COLO829 (cell line): ENCODE measurements at regions not wholly inside any gene's neighbourhood (a gene's known extent, or its start where the extent isn't known, plus 50 kb on each side); places are given as distances from the start of the nearest gene placed in this dataset.

ENCODE experiments used
- DNase-seq: peaks from one replicate; pipeline ENCODE4 v3.0.0; 2012; ENCODE audit warnings: low spot score

- no peak for DNase-seq
These were observed 315.7 kb upstream of the C11orf87 start for GRCh38 chr11:109106151-109106906.

DNA sequence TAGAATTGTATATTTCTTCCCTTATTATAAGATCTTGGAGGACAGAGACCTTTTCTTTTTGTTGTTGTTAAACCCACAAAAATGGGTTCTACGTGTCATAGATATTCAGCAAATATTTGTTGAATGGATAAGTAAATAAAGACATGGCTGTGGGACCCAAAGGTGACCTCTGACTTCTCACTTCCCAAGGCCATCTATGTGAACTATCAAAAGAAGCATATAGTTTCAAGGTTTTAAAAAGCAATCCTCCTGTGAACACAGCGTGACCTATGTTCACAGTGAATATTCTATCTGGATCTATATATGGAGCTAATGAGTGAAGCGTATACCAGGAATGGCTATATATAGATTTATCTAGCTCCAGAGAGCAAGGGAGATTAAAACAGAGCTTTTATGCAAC lies 312.8 kb upstream of the C11orf87 start:
- no peak for DNase-seq

GRCh38 chr11:109109571-109110315 lies 312.2 kb upstream of the C11orf87 start:
- DNase-seq = no peak

GRCh38 chr11:109112261-109112660 lies 309.7 kb upstream of the C11orf87 start:
- no peak for DNase-seq

DNA sequence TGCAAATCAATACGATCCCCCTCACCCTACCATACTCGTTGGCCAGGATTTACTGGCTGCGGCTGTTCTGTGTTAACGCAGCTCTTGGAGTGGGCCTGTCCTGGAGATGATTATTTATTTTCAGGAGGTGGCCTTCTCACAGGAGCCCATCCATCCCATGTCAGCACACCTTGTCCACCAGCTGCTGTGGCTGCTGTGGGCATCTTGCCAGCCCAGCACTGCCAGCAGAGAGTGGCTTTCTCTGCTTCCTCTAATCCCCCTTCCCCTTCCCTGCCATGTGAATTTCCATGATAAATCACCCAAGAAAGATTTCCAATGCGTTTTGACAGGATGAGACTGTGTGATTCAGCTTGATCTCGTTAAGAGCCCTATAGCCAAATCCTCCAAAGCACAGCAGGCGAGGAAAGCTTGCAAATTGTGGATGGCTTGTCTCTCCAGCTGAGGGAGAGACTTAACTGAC lies 309.1 kb upstream of the C11orf87 start:
- no peak for DNase-seq

- DNase-seq = no peak
These were observed 301.6 kb upstream of the C11orf87 start for GRCh38 chr11:109120341-109120740.

GRCh38 chr11:109121173-109121932 lies 300.6 kb upstream of the C11orf87 start:
- no peak for DNase-seq

GRCh38 chr11:109123816-109124787 lies 297.9 kb upstream of the C11orf87 start:
- no peak for DNase-seq

DNA sequence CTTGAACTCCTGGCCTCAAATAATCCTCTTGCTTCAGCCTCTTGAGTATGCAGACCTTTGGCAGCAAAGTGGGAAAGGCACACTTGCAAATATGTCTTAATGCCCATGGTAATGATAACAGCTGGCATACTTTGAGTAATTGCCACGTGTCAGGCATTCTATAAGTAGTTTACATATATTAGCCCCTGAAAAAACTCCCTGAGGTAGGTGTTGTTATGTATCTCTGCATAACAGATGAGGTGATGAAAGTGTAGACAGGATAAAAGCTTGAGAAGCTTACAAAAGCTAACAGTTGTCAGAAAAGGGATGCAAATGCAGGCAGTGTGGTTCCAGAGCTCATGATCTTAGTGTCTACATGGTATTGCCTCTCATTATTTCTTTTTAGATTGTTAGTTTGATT lies 291.1 kb upstream of the C11orf87 start:
- no peak for DNase-seq

- no peak for DNase-seq
These were observed 289.5 kb upstream of the C11orf87 start for GRCh38 chr11:109132539-109132938.

DNA sequence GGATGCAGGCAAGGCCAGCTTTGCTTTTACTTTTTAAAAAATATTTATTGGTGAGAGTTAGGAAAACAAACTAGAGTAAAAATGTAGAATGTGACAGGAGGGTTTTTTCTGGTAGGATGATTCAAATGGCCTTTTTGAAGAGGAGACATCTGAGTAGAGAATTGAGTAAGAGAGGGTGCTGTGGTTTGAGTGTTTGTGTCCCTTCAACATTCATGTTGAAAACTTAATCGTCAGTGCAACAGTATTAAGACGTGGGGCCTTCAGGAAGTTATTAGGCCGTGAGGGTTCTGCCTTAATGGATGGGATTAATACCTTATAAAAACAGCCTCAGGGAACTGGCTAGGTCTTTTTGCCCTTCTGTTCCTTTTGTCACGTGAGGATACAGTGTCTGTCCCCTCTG lies 288.8 kb upstream of the C11orf87 start:
- DNase-seq = no peak

- DNase-seq = no peak
These were observed 286.4 kb upstream of the C11orf87 start for GRCh38 chr11:109135627-109136026.

- DNase-seq = no peak
These were observed 283.8 kb upstream of the C11orf87 start for GRCh38 chr11:109138196-109138595.

GRCh38 chr11:109140426-109140825 lies 281.6 kb upstream of the C11orf87 start:
- no peak for DNase-seq

DNA sequence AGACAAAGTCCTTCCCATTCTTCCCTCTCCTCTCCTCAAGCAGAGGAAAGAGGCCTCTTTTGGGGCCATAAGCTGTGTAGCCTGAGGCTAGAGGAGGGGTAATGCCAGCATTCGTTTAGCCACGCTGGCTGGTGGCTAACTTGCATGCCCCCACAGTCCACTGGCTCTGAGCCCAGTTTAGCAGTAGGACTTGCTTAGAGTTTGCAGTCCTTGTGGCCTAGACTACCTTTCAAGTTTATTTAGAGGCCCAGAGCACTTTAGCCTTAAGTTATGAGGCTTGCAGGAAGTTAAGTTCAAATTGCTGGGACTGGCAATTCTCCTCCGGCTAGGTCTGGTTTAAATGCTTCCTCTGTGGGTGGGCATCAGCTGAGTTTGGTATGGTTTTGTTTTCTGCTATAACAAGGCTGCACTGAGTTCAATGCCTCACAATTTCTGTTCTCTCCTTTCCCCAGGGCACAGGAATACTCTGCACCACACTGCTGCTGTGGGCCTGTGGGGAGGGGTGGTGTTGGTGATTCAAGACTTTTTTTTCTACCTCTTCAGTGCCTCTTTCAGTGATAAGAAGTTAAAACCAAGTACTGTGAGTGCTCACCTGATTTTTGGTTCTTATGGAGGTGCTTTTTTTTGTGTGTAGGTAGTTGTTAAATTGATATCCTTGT lies 281.0 kb upstream of the C11orf87 start:
- no peak for DNase-seq

DNA sequence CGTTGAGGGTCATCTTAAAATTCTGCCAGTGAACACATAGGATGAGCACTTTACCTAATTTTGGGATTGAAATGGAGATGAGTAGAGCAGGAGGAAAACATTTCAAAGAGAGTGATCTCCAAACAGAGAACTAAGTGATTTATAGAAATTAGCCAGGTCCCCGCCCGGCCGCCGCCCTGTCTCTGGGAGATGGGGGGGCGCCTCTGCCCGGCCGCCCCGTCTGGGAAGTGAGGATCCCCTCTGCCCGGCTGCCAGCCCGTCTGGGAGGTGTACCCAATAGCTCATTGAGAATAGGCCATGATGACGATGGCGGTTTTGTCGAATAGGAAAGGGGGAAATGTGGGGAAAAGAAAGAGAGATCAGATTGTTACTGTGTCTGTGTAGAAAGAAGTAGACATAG lies 276.7 kb upstream of the C11orf87 start:
- DNase-seq = no peak

GRCh38 chr11:109147726-109148125 lies 274.3 kb upstream of the C11orf87 start:
- no peak for DNase-seq

DNA sequence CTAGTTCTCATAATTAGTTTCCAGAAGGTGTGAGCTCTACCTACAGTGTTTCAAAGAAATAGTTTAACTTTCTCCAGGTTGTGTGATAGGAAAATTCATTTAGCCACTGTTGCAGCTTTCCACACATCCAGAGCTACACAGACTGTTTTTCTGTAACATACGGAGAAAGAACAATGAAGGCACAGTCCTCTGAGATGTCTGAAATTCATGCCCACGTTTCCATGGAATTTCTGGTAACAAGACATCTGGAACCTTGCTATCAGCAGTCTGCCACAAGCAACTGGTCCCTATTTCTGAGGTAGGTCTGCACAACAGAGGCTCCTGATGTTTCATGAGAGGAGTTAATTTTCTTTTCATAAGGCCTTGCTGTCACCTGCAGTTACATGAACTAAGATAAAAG lies 273.3 kb upstream of the C11orf87 start:
- peak; percentile 41 for DNase-seq

- no peak for DNase-seq
These were observed 271.4 kb upstream of the C11orf87 start for GRCh38 chr11:109150581-109150980.

GRCh38 chr11:109153836-109154235 lies 268.2 kb upstream of the C11orf87 start:
- DNase-seq = no peak

- no peak for DNase-seq
These were observed 266.7 kb upstream of the C11orf87 start for GRCh38 chr11:109155291-109155690.
